HepG2 (cell line): ENCODE measurements at regions not wholly inside any gene's neighbourhood (a gene's known extent, or its start where the extent isn't known, plus 50 kb on each side); places are given as distances from the start of the nearest gene placed in this dataset.

Source experiments
- ATAC-seq: fragments of 200-7000 bp; cut with Tn5 transposase; 3 replicates; pipeline ENCODE4 v1.9.1; 2020; ENCODE audit warnings: mild to moderate bottlenecking, moderate library complexity
- BruUV-seq: library from RNA; stranded (reverse); fragments of 400-500 nt; replicated peaks from 2 replicates; lab custom pipeline; 2021; lab: Mats Ljungman, UMichigan
- CTCF ChIA-PET: fragments of 300-600 bp; formaldehyde crosslinking; extraction: SDS; loops from one replicate; lab custom pipeline; 2021; ENCODE audit warnings: low total read pairs, inconsistent platforms, low intra/inter-chr PET ratio; lab: Yijun Ruan, JAX
- POLR2A ChIA-PET: fragments of 350-600 bp; sonication (Branson Sonifier 250); formaldehyde crosslinking; loops from one replicate; lab custom pipeline; 2020; ENCODE audit warnings: antibody characterized with exemption, inconsistent platforms; lab: Yijun Ruan, JAX
- DNase-seq: peaks from one replicate; pipeline ENCODE4 v3.0.0-alpha.2; 2015; ENCODE audit warnings: low spot score
- FAIRE-seq: peaks from 3 replicates; lab custom pipeline; 2011; peaks lifted over from hg19 to GRCh38; lab: Jason Lieb, UNC
- H2AFZ ChIP-seq: one replicate; pipeline ENCODE4 v1.6.1; 2011; ENCODE audit warnings: low read length, inconsistent platforms
- H3K27ac ChIP-seq: fragments of 300-600 bp; 3 replicates; pipeline ENCODE4 v1.8.0; 2011; ENCODE audit warnings: mixed run types, mild to moderate bottlenecking, mixed read lengths, low read length, inconsistent platforms; ENCODE audit not compliant: insufficient read depth; ENCODE audit errors: extremely low read length
- H3K27me3 ChIP-seq, 2 experiments: fragments of 200-600 bp in 1 of 2; 2 replicates in 1 of 2; 3 replicates in 1 of 2; pipeline versions ENCODE4 v1.6.0 to v1.8.0; 2011; ENCODE audit warnings: low read length in 2 of 2, mild to moderate bottlenecking in 2 of 2, moderate library complexity in 2 of 2, inconsistent platforms in 1 of 2; ENCODE audit not compliant: insufficient read depth in 2 of 2, control insufficient read depth in 1 of 2
- H3K36me3 ChIP-seq, 2 experiments: fragments of 200-600 bp in 1 of 2; replicated peaks in 1 of 2; 2 replicates in 1 of 2; 3 replicates in 1 of 2; pipeline versions ENCODE4 v1.5.1 to v1.8.0; 2011; ENCODE audit warnings: low read length in 2 of 2, inconsistent platforms in 1 of 2; ENCODE audit not compliant: insufficient read depth in 2 of 2, control insufficient read depth in 1 of 2
- H3K4me1 ChIP-seq: 2 replicates; pipeline ENCODE4 v1.5.1; 2012; ENCODE audit warnings: low read length, inconsistent platforms; ENCODE audit not compliant: insufficient read depth
- H3K4me2 ChIP-seq: 2 replicates; pipeline ENCODE4 v1.6.0; 2011; ENCODE audit warnings: low read depth, low read length, inconsistent platforms
- H3K4me3 ChIP-seq, 3 experiments: fragments of 200-600 bp in 1 of 3; sonication (generic), shearing (Covaris generic) in 1 of 3; replicated peaks in 1 of 3; 2 replicates each; pipeline ENCODE4 v1.5.1; 2011 to 2016; ENCODE audit warnings: low read length in 3 of 3, inconsistent platforms in 2 of 3, low read depth in 2 of 3, mild to moderate bottlenecking in 2 of 3, control low read depth in 1 of 3, mixed read lengths in 1 of 3; ENCODE audit not compliant: insufficient read depth in 1 of 3
- H3K79me2 ChIP-seq: one replicate; pipeline ENCODE4 v1.6.1; 2011; ENCODE audit warnings: low read length, inconsistent platforms; ENCODE audit not compliant: insufficient read depth
- H3K9ac ChIP-seq: 2 replicates; pipeline ENCODE4 v1.6.0; 2011; ENCODE audit warnings: mild to moderate bottlenecking, low read depth, low read length, inconsistent platforms; ENCODE audit not compliant: insufficient read depth
- H3K9me3 ChIP-seq: 2 replicates; pipeline ENCODE4 v1.5.1; 2012; ENCODE audit warnings: mild to moderate bottlenecking, low read length
- H4K20me1 ChIP-seq: 2 replicates; pipeline ENCODE4 v1.6.0; 2011; ENCODE audit warnings: inconsistent platforms, mild to moderate bottlenecking, low read length, moderate library complexity; ENCODE audit not compliant: insufficient read depth
- CEBPB ChIP-seq: IDR thresholded peaks from 2 replicates; pipeline ENCODE4 v1.6.1; 2011; ENCODE audit warnings: low read depth, low read length, improper control_type of control experiment, borderline replicate concordance
- FOSL2 ChIP-seq: sonication (generic); formaldehyde crosslinking; IDR thresholded peaks from 2 replicates; pipeline ENCODE4 v1.4.0; 2020; ENCODE audit warnings: missing genetic modification reagents
- MLX ChIP-seq: IDR thresholded peaks from 2 replicates; pipeline ENCODE4 v1.6.1; 2016
- MNT ChIP-seq: fragments of 450-650 bp; IDR thresholded peaks from 2 replicates; pipeline ENCODE4 v1.6.1; 2016
- NR2C2 ChIP-seq: sonication (generic); formaldehyde crosslinking; IDR thresholded peaks from 2 replicates; pipeline ENCODE4 v1.4.0; 2020; ENCODE audit warnings: missing genetic modification reagents, mild to moderate bottlenecking, moderate library complexity, borderline replicate concordance
- TFE3 ChIP-seq: IDR thresholded peaks from 2 replicates; pipeline ENCODE4 v1.6.1; 2016
- TOE1 ChIP-seq: sonication (generic); formaldehyde crosslinking; IDR thresholded peaks from 2 replicates; pipeline ENCODE4 v1.4.0; 2020; ENCODE audit warnings: mild to moderate bottlenecking, missing genetic modification reagents
- ZNF674 ChIP-seq: sonication (generic); formaldehyde crosslinking; IDR thresholded peaks from 2 replicates; pipeline ENCODE4 v1.5.0; 2020; ENCODE audit warnings: low read depth, mild to moderate bottlenecking, missing genetic modification reagents
- ZNF749 ChIP-seq: sonication (generic); formaldehyde crosslinking; IDR thresholded peaks from 2 replicates; pipeline ENCODE4 v1.8.0; 2022; ENCODE audit warnings: mild to moderate bottlenecking, missing genetic modification reagents, moderate library complexity, borderline replicate concordance
- WGBS: methylation state at CpG from one replicate; pipeline ENCODE4 v1.1.6; 2017; ENCODE audit warnings: low lambda C conversion rate; 5-methylcytosine and 5-hydroxymethylcytosine counted together
- in situ Hi-C: cut with HindIII; loops from 2 replicates; pipeline ENCODE4 v1.10.0; 2017; ENCODE audit warnings: low pct_unique_long_range_greater_than_20kb; ENCODE audit not compliant: extremely low pct_ligation_motif_present
- intact Hi-C: fragments of 100-400 bp; cut with micrococcal nuclease; formaldehyde crosslinking; loops from one replicate; pipeline ENCODE4 v1.10.0; 2022; ENCODE audit not compliant: unreplicated experiment

- ATAC-seq (no peak), FAIRE-seq (no peak)
- Histone ChIP-seq H3K9me3 (no peaks in the 10 kb centered on the region), H2AFZ (no peak overlapping the region), H3K4me1 (no peaks in the 10 kb centered on the region), H3K4me3 (no peak overlapping the region), H3K4me2 (no peak overlapping the region)
- TF ChIP-seq TOE1 (CRISPR knock-in tag) (no peak), CEBPB (peak; percentile 48; the same call in 1 of the 2 replicates), TFE3 (CRISPR knock-in tag) (no peak), FOSL2 (CRISPR knock-in tag) (0 out of 2 replicates have a peak, but pooled peaks have one; percentile 23)
- TF ChIP-seq, all 625 proteins: peak for 2
- ChIA-PET POLR2A (no interaction called here), CTCF (no interaction called here)
- Histone ChIP-seq H3K27ac (no peak overlapping the region), H3K36me3 (no peaks in the 10 kb centered on the region), H3K9ac (no peak overlapping the region), H3K79me2 (no peaks in the 10 kb centered on the region), H3K27me3 (no peaks in the 10 kb centered on the region), H4K20me1 (no peaks in the 10 kb centered on the region)
- in situ Hi-C loops (no loop called here), intact Hi-C loops (no loop called here)
- DNase-seq, result no peak
- no TSS peak for BruUV-seq
- 2% methylated on average over 3 of the region's 3 CpGs for WGBS
Measured at GRCh38 chr4:162952232-162952631, 214.5 kb downstream of the NAF1 start.

GRCh38 chr4:162945713-162946112 lies 221.0 kb downstream of the NAF1 start:
- Histone ChIP-seq H3K4me2 (no peak overlapping the region), H3K27ac (no peak overlapping the region), H3K79me2 (no peaks in the 10 kb centered on the region), H4K20me1 (no peaks in the 10 kb centered on the region), H3K9me3 (no peaks in the 10 kb centered on the region), H3K4me1 (no peaks in the 10 kb centered on the region), H3K9ac (no peak overlapping the region), H3K4me3 (no peak overlapping the region), H3K27me3 (no peaks in the 10 kb centered on the region), H2AFZ (no peak overlapping the region), H3K36me3 (no peaks in the 10 kb centered on the region)
- ChIA-PET POLR2A (no interaction called here), CTCF (no interaction called here)
- DNase-seq (no peak), ATAC-seq (no peak), FAIRE-seq (no peak)
- no TSS peak for BruUV-seq
- intact Hi-C loops (no loop called here), in situ Hi-C loops (no loop called here)
- TF ChIP-seq NR2C2 (CRISPR knock-in tag), result no peak
- TF ChIP-seq MLX (CRISPR knock-in tag), result no peak
- no peak for TF ChIP-seq MNT
- TF ChIP-seq ZNF749, result no peak
- TF ChIP-seq ZNF674 (CRISPR knock-in tag), result no peak
